HFFc6 (cell line): ENCODE measurements at regions not wholly inside any gene's neighbourhood (a gene's known extent, or its start where the extent isn't known, plus 50 kb on each side); places are given as distances from the start of the nearest gene placed in this dataset.

Experiments
- DNase-seq: peaks from one replicate; pipeline ENCODE4 v3.0.0-alpha.2; 2018
- H3K27ac Mint-ChIP-seq: 2 replicates; pipeline ENCODE4 v1.8.0; 2020; ENCODE audit warnings: mild to moderate bottlenecking, mixed read lengths
- H3K27me3 Mint-ChIP-seq: 2 replicates; pipeline ENCODE4 v1.8.0; 2021; ENCODE audit warnings: mild to moderate bottlenecking, moderate library complexity, mixed read lengths; ENCODE audit not compliant: insufficient read depth
- H3K36me3 Mint-ChIP-seq: 2 replicates; pipeline ENCODE4 v1.8.0; 2021; ENCODE audit warnings: low read depth, mixed read lengths
- H3K4me1 Mint-ChIP-seq: 2 replicates; pipeline ENCODE4 v1.8.0; 2020; ENCODE audit warnings: low read depth, mixed read lengths
- H3K4me3 Mint-ChIP-seq: 2 replicates; pipeline ENCODE4 v1.8.0; 2020; ENCODE audit warnings: mild to moderate bottlenecking, moderate library complexity, mixed read lengths
- H3K9me3 Mint-ChIP-seq: 2 replicates; pipeline ENCODE4 v1.8.0; 2020; ENCODE audit warnings: mild to moderate bottlenecking, mixed read lengths
- TF ChIP-seq, protein P1 (sequence below): fragments of 200-600 bp; sonication (generic); IDR thresholded peaks from 2 replicates; pipeline ENCODE4 v1.5.0; 2021; ENCODE audit warnings: antibody characterized with exemption, mild to moderate bottlenecking

DNA sequence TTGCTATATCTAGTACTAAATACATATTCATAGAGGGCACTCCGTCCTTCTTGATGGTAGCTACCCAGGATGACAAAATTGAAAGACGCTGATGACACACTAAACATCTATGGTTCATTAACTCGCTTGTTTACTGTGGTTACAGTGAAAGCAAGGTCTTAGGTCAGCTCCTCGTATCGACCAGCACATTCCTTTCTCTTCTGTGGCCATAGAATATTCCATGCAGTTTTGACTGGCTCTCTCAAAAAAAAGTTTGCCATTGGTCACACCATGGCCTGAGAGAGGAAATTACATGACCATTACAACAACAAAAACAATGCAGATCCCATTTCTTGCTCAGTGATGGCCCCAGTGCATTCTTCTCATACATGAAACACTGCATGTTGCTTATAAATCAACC is 411.4 kb upstream of the SOX5 start:
- TF ChIP-seq, protein P1, sequence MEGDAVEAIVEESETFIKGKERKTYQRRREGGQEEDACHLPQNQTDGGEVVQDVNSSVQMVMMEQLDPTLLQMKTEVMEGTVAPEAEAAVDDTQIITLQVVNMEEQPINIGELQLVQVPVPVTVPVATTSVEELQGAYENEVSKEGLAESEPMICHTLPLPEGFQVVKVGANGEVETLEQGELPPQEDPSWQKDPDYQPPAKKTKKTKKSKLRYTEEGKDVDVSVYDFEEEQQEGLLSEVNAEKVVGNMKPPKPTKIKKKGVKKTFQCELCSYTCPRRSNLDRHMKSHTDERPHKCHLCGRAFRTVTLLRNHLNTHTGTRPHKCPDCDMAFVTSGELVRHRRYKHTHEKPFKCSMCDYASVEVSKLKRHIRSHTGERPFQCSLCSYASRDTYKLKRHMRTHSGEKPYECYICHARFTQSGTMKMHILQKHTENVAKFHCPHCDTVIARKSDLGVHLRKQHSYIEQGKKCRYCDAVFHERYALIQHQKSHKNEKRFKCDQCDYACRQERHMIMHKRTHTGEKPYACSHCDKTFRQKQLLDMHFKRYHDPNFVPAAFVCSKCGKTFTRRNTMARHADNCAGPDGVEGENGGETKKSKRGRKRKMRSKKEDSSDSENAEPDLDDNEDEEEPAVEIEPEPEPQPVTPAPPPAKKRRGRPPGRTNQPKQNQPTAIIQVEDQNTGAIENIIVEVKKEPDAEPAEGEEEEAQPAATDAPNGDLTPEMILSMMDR: no peak
- no peaks in the 10 kb centered on the region; the same call in 1 of the 2 replicates for H3K36me3 Mint-ChIP-seq
- no peak overlapping the region for H3K27ac Mint-ChIP-seq
- H3K4me3 Mint-ChIP-seq: no peak overlapping the region
- DNase-seq: no peak
- H3K4me1 Mint-ChIP-seq: no peaks in the 10 kb centered on the region
- no peaks in the 10 kb centered on the region; the same call in 1 of the 2 replicates for H3K27me3 Mint-ChIP-seq
- H3K9me3 Mint-ChIP-seq: peaks cover 28% of the 10 kb centered on the region

DNA sequence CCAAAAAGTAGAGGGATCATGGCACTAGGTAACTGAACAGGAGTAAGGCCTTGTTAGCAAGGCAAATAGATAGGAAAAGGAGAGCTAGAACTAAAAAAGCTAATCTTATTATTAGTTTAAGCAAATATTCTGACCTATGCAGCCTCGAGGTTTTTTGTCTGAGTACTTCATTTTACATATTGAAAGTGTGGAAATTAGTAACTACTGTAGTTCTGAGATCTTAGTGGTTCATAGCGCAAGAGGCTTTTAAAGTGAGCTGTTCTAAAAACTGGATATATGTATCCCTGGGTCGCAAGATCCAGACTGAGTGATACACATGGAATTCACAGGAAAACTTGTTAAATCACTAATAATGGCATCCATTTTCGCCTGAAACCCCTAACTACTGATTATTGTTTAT is 411.0 kb upstream of the SOX5 start:
- Mint-ChIP-seq H3K27ac (no peak overlapping the region), H3K4me3 (no peak overlapping the region), H3K36me3 (no peaks in the 10 kb centered on the region; the same call in 1 of the 2 replicates), H3K9me3 (peaks cover 29% of the 10 kb centered on the region), H3K27me3 (no peaks in the 10 kb centered on the region; the same call in 1 of the 2 replicates), H3K4me1 (no peaks in the 10 kb centered on the region)
- DNase-seq: no peak
- TF ChIP-seq, protein P1: no peak

GRCh38 chr12:24360057-24360456 is 410.6 kb upstream of the SOX5 start:
- Mint-ChIP-seq H3K27ac (no peak overlapping the region), H3K36me3 (no peaks in the 10 kb centered on the region; the same call in 1 of the 2 replicates), H3K27me3 (no peaks in the 10 kb centered on the region; the same call in 1 of the 2 replicates)

GRCh38 chr12:24359418-24359817 is 409.9 kb upstream of the SOX5 start:
- Mint-ChIP-seq H3K4me1 (no peaks in the 10 kb centered on the region), H3K4me3 (no peak overlapping the region)

More at GRCh38 chr12:24360057-24360456, 410.6 kb upstream of the SOX5 start:
- H3K4me1 Mint-ChIP-seq: no peaks in the 10 kb centered on the region
- peaks cover 29% of the 10 kb centered on the region for H3K9me3 Mint-ChIP-seq
- TF ChIP-seq, protein P1: no peak
- DNase-seq: no peak
- H3K4me3 Mint-ChIP-seq: no peak overlapping the region

GRCh38 chr12:24356240-24356804 is 406.9 kb upstream of the SOX5 start:
- TF ChIP-seq, protein P1: no peak
- no peaks in the 10 kb centered on the region for H3K4me1 Mint-ChIP-seq
- no peaks in the 10 kb centered on the region; the same call in 1 of the 2 replicates for H3K27me3 Mint-ChIP-seq
- 0 out of 2 replicates have a peak, but pooled peaks cover 9% of the 10 kb centered on the region for H3K36me3 Mint-ChIP-seq
- DNase-seq: no peak
- H3K9me3 Mint-ChIP-seq: peaks cover 38% of the 10 kb centered on the region
- no peak overlapping the region for H3K27ac Mint-ChIP-seq
- H3K4me3 Mint-ChIP-seq: no peak overlapping the region

More at GRCh38 chr12:24359418-24359817, 409.9 kb upstream of the SOX5 start:
- TF ChIP-seq, protein P1: no peak
- peaks cover 35% of the 10 kb centered on the region for H3K9me3 Mint-ChIP-seq
- no peak for DNase-seq
- H3K27me3 Mint-ChIP-seq: no peaks in the 10 kb centered on the region; the same call in 1 of the 2 replicates
- no peak overlapping the region for H3K27ac Mint-ChIP-seq
- peaks cover 4% of the 10 kb centered on the region; the same call in 1 of the 2 replicates for H3K36me3 Mint-ChIP-seq
